ENCODE measurements at regions not wholly inside any gene's neighbourhood (a gene's known extent, or its start where the extent isn't known, plus 50 kb on each side); places are given as distances from the start of the nearest gene placed in this dataset.

GRCh38 chr2:118496467-118496866, 351.0 kb downstream of the EN1 start:
- TF ChIP-seq CTCF (IDR thresholded peaks at IDR 0.05; ENCODE audit: insufficient read depth, low read length, poor library complexity, severe bottlenecking) (no peak), EZH2phosphoT487 (conservative IDR thresholded peaks at IDR 0.05; ENCODE audit: low read length) (no peak)

Measured in SU-DHL-6 (cell line).